ENCODE measurements at regions not wholly inside any gene's neighbourhood (a gene's known extent, or its start where the extent isn't known, plus 50 kb on each side); places are given as distances from the start of the nearest gene placed in this dataset.
"Not testable (repeated sequence)": the region's sequence is repeated elsewhere in the genome, so short reads cannot be mapped to it uniquely, and the experiment has no call there.

- no peak overlapping the region for H3K14ac ChIP-seq (ENCODE audit: low read length)
- H2BK120ac ChIP-seq (ENCODE audit: low read depth, low read length), result no peak overlapping the region
- no peak overlapping the region for H3K9ac ChIP-seq (ENCODE audit: low read depth, low read length, poor library complexity)
- no peak for DNase-seq (ENCODE audit: low spot score)
- no peak overlapping the region for H3K23ac ChIP-seq (ENCODE audit: low read depth, low read length, poor library complexity)
- no peak overlapping the region for H3K27ac ChIP-seq (replicated peaks; ENCODE audit: low read length)
- H4K8ac ChIP-seq (ENCODE audit: low read depth, low read length), result no peak overlapping the region
- no peak overlapping the region for H2BK15ac ChIP-seq (ENCODE audit: low read length)
- H3K36me3 ChIP-seq (replicated peaks in 1 of 2; ENCODE audit: control insufficient read depth in 2 of 2, insufficient read depth in 2 of 2, low read length in 2 of 2), result no peaks in the 10 kb centered on the region
- no peak overlapping the region for H2BK12ac ChIP-seq (ENCODE audit: low read length)
- no peaks in the 10 kb centered on the region for H3K9me3 ChIP-seq (replicated peaks in 1 of 2; ENCODE audit: control insufficient read depth in 2 of 2, insufficient read depth in 1 of 2, low read depth in 1 of 2, low read length in 2 of 2)
- WGBS, 2 donors (ENCODE audit: extremely low coverage in 2 of 2, insufficient read length in 2 of 2, insufficient replicate concordance in 1 of 2), result no CpG with 5 or more reads among the region's 1 CpG
- no peak overlapping the region for H4K91ac ChIP-seq (ENCODE audit: low read depth, low read length, poor library complexity)
- no peak overlapping the region for H2BK5ac ChIP-seq (ENCODE audit: low read length)
- no peak overlapping the region for H2AFZ ChIP-seq (ENCODE audit: low read length)
- no peak overlapping the region for H2AK5ac ChIP-seq (ENCODE audit: low read depth, low read length)
- H3K4ac ChIP-seq (ENCODE audit: low read length), result no peak overlapping the region
- H3K79me1 ChIP-seq (ENCODE audit: low read depth, low read length), result no peaks in the 10 kb centered on the region
- H3K4me2 ChIP-seq (ENCODE audit: insufficient read depth, low read length, poor library complexity, severe bottlenecking), result no peak overlapping the region
- no peak overlapping the region for H3K4me3 ChIP-seq (ENCODE audit: low read length in 2 of 2)
- H3K18ac ChIP-seq (ENCODE audit: low read length), result no peak overlapping the region
- H3K4me1 ChIP-seq (ENCODE audit: control insufficient read depth in 2 of 2, insufficient read depth in 1 of 2, low read depth in 1 of 2, low read length in 2 of 2), result no peaks in the 10 kb centered on the region
- no peaks in the 10 kb centered on the region for H3K27me3 ChIP-seq (ENCODE audit: control insufficient read depth in 3 of 3, insufficient read depth in 3 of 3, low read depth in 1 of 3, low read length in 3 of 3)
Measured at GRCh38 chr9:101923451-101923850, 185.0 kb upstream of the GRIN3A start.

GRCh38 chr9:101916948-101917347 lies 178.5 kb upstream of the GRIN3A start:
- not testable (repeated sequence) for H3K27me3 ChIP-seq (ENCODE audit: control insufficient read depth in 3 of 3, insufficient read depth in 3 of 3, low read depth in 1 of 3, low read length in 3 of 3); H3K27ac ChIP-seq (replicated peaks; ENCODE audit: low read length); H2BK15ac ChIP-seq (ENCODE audit: low read length); H3K36me3 ChIP-seq (replicated peaks in 1 of 2; ENCODE audit: control insufficient read depth in 2 of 2, insufficient read depth in 2 of 2, low read length in 2 of 2); H2BK120ac ChIP-seq (ENCODE audit: low read depth, low read length); H2AK5ac ChIP-seq (ENCODE audit: low read depth, low read length); H4K8ac ChIP-seq (ENCODE audit: low read depth, low read length); H2BK12ac ChIP-seq (ENCODE audit: low read length); H2AFZ ChIP-seq (ENCODE audit: low read length); H3K79me1 ChIP-seq (ENCODE audit: low read depth, low read length); H3K4me1 ChIP-seq (ENCODE audit: control insufficient read depth in 2 of 2, insufficient read depth in 1 of 2, low read depth in 1 of 2, low read length in 2 of 2); H3K14ac ChIP-seq (ENCODE audit: low read length); H3K23ac ChIP-seq (ENCODE audit: low read depth, low read length, poor library complexity); H3K4me2 ChIP-seq (ENCODE audit: insufficient read depth, low read length, poor library complexity, severe bottlenecking); H3K18ac ChIP-seq (ENCODE audit: low read length); H3K9me3 ChIP-seq (replicated peaks in 1 of 2; ENCODE audit: control insufficient read depth in 2 of 2, insufficient read depth in 1 of 2, low read depth in 1 of 2, low read length in 2 of 2); H3K4ac ChIP-seq (ENCODE audit: low read length); H3K9ac ChIP-seq (ENCODE audit: low read depth, low read length, poor library complexity); DNase-seq (ENCODE audit: low spot score); H4K91ac ChIP-seq (ENCODE audit: low read depth, low read length, poor library complexity); H2BK5ac ChIP-seq (ENCODE audit: low read length); H3K4me3 ChIP-seq (ENCODE audit: low read length in 2 of 2)
- no CpG with 5 or more reads among the region's 4 CpGs for WGBS, 2 donors (ENCODE audit: extremely low coverage in 2 of 2, insufficient read length in 2 of 2, insufficient replicate concordance in 1 of 2)

- Histone ChIP-seq H3K18ac (ENCODE audit: low read length) (no peak overlapping the region), H4K91ac (ENCODE audit: low read depth, low read length, poor library complexity) (no peak overlapping the region), H3K14ac (ENCODE audit: low read length) (no peak overlapping the region), H3K23ac (ENCODE audit: low read depth, low read length, poor library complexity) (no peak overlapping the region), H2BK5ac (ENCODE audit: low read length) (no peak overlapping the region), H3K4ac (ENCODE audit: low read length) (no peak overlapping the region), H3K9ac (ENCODE audit: low read depth, low read length, poor library complexity) (no peak overlapping the region), H4K8ac (ENCODE audit: low read depth, low read length) (no peak overlapping the region), H3K4me1 (ENCODE audit: control insufficient read depth in 2 of 2, insufficient read depth in 1 of 2, low read depth in 1 of 2, low read length in 2 of 2) (no peaks in the 10 kb centered on the region), H3K4me3 (ENCODE audit: low read length in 2 of 2) (no peak overlapping the region), H2AK5ac (ENCODE audit: low read depth, low read length) (no peak overlapping the region), H3K27me3 (ENCODE audit: control insufficient read depth in 3 of 3, insufficient read depth in 3 of 3, low read depth in 1 of 3, low read length in 3 of 3) (no peaks in the 10 kb centered on the region), H3K4me2 (ENCODE audit: insufficient read depth, low read length, poor library complexity, severe bottlenecking) (no peak overlapping the region), H2BK120ac (ENCODE audit: low read depth, low read length) (no peak overlapping the region), H3K79me1 (ENCODE audit: low read depth, low read length) (no peaks in the 10 kb centered on the region), H3K9me3 (replicated peaks in 1 of 2; ENCODE audit: control insufficient read depth in 2 of 2, insufficient read depth in 1 of 2, low read depth in 1 of 2, low read length in 2 of 2) (no peaks in the 10 kb centered on the region), H2BK15ac (ENCODE audit: low read length) (no peak overlapping the region), H2BK12ac (ENCODE audit: low read length) (no peak overlapping the region), H3K36me3 (replicated peaks in 1 of 2; ENCODE audit: control insufficient read depth in 2 of 2, insufficient read depth in 2 of 2, low read length in 2 of 2) (no peaks in the 10 kb centered on the region), H2AFZ (ENCODE audit: low read length) (no peak overlapping the region), H3K27ac (replicated peaks; ENCODE audit: low read length) (no peak overlapping the region)
- no CpG with 5 or more reads among the region's 1 CpG for WGBS, 2 donors (ENCODE audit: extremely low coverage in 2 of 2, insufficient read length in 2 of 2, insufficient replicate concordance in 1 of 2)
- no peak for DNase-seq (ENCODE audit: low spot score)
Measured at GRCh38 chr9:101915482-101915881, 177.0 kb upstream of the GRIN3A start.

GRCh38 chr9:101912698-101913097 lies 174.3 kb upstream of the GRIN3A start:
- Histone ChIP-seq H2BK120ac (ENCODE audit: low read depth, low read length) (no peak overlapping the region), H2BK15ac (ENCODE audit: low read length) (no peak overlapping the region), H3K9me3 (replicated peaks in 1 of 2; ENCODE audit: control insufficient read depth in 2 of 2, insufficient read depth in 1 of 2, low read depth in 1 of 2, low read length in 2 of 2) (no peaks in the 10 kb centered on the region), H3K4me1 (ENCODE audit: control insufficient read depth in 2 of 2, insufficient read depth in 1 of 2, low read depth in 1 of 2, low read length in 2 of 2) (no peaks in the 10 kb centered on the region), H3K27me3 (ENCODE audit: control insufficient read depth in 3 of 3, insufficient read depth in 3 of 3, low read depth in 1 of 3, low read length in 3 of 3) (no peaks in the 10 kb centered on the region), H3K36me3 (replicated peaks in 1 of 2; ENCODE audit: control insufficient read depth in 2 of 2, insufficient read depth in 2 of 2, low read length in 2 of 2) (no peaks in the 10 kb centered on the region), H3K9ac (ENCODE audit: low read depth, low read length, poor library complexity) (no peak overlapping the region), H4K8ac (ENCODE audit: low read depth, low read length) (no peak overlapping the region), H3K27ac (replicated peaks; ENCODE audit: low read length) (no peak overlapping the region), H3K4me3 (ENCODE audit: low read length in 2 of 2) (no peak overlapping the region), H3K79me1 (ENCODE audit: low read depth, low read length) (no peaks in the 10 kb centered on the region), H4K91ac (ENCODE audit: low read depth, low read length, poor library complexity) (no peak overlapping the region), H3K4me2 (ENCODE audit: insufficient read depth, low read length, poor library complexity, severe bottlenecking) (no peak overlapping the region), H3K4ac (ENCODE audit: low read length) (no peak overlapping the region), H2BK5ac (ENCODE audit: low read length) (no peak overlapping the region), H3K18ac (ENCODE audit: low read length) (no peak overlapping the region), H2AFZ (ENCODE audit: low read length) (no peak overlapping the region), H3K14ac (ENCODE audit: low read length) (no peak overlapping the region), H2BK12ac (ENCODE audit: low read length) (no peak overlapping the region), H3K23ac (ENCODE audit: low read depth, low read length, poor library complexity) (no peak overlapping the region), H2AK5ac (ENCODE audit: low read depth, low read length) (no peak overlapping the region)
- no CpG with 5 or more reads among the region's 1 CpG for WGBS, 2 donors (ENCODE audit: extremely low coverage in 2 of 2, insufficient read length in 2 of 2, insufficient replicate concordance in 1 of 2)
- no peak for DNase-seq (ENCODE audit: low spot score)

Data from neuronal stem cell (in vitro differentiated cells).